LNCAP (cell line): ENCODE measurements at regions not wholly inside any gene's neighbourhood (a gene's known extent, or its start where the extent isn't known, plus 50 kb on each side); places are given as distances from the start of the nearest gene placed in this dataset.

Source experiments
- TF ChIP-seq, protein P1 (sequence below): fragments of 450-650 bp; IDR thresholded peaks from 2 replicates; pipeline ENCODE4 v1.5.1; 2017; ENCODE audit warnings: mild to moderate bottlenecking

DNA sequence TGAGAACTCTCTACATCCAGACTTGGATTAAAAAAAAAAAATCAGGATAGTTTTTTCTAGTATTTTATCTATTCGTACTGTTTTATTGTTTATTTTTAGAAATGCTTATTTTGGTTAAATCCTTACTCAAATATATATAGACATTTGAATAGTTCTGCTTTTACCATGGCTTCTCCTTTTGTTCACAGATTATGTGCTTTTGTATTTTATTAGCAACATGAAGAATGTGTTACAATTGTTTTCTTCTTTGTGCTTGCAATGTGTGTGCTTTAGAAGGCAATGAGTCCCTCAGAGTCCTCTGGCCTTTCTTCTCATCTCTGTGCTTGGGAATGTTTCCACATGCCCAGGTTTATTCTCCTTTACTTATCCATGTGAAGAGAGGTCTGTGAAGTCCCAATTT is 324.0 kb downstream of the KCNRG start:
- TF ChIP-seq, protein P1, sequence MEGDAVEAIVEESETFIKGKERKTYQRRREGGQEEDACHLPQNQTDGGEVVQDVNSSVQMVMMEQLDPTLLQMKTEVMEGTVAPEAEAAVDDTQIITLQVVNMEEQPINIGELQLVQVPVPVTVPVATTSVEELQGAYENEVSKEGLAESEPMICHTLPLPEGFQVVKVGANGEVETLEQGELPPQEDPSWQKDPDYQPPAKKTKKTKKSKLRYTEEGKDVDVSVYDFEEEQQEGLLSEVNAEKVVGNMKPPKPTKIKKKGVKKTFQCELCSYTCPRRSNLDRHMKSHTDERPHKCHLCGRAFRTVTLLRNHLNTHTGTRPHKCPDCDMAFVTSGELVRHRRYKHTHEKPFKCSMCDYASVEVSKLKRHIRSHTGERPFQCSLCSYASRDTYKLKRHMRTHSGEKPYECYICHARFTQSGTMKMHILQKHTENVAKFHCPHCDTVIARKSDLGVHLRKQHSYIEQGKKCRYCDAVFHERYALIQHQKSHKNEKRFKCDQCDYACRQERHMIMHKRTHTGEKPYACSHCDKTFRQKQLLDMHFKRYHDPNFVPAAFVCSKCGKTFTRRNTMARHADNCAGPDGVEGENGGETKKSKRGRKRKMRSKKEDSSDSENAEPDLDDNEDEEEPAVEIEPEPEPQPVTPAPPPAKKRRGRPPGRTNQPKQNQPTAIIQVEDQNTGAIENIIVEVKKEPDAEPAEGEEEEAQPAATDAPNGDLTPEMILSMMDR = no peak

DNA sequence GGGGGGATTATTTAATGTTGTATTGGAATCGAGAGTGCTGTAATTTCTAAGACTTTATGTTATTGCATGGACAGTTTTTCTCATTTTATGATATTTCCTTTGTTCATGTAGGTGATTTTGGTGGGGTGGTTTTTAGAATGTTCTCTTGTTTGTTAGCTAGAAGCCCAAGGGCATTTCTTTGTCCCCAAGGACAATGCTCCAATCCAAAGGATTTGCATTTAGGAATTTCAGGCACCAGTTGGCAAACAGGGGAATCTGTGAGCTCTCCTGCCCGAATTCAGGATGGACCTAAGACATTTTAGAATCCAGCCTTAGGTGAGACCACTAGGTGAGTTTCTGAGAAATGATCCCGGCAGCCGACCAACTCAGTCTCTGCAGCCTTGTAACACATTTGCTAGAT is 324.9 kb downstream of the KCNRG start:
- TF ChIP-seq, protein P1 = no peak

DNA sequence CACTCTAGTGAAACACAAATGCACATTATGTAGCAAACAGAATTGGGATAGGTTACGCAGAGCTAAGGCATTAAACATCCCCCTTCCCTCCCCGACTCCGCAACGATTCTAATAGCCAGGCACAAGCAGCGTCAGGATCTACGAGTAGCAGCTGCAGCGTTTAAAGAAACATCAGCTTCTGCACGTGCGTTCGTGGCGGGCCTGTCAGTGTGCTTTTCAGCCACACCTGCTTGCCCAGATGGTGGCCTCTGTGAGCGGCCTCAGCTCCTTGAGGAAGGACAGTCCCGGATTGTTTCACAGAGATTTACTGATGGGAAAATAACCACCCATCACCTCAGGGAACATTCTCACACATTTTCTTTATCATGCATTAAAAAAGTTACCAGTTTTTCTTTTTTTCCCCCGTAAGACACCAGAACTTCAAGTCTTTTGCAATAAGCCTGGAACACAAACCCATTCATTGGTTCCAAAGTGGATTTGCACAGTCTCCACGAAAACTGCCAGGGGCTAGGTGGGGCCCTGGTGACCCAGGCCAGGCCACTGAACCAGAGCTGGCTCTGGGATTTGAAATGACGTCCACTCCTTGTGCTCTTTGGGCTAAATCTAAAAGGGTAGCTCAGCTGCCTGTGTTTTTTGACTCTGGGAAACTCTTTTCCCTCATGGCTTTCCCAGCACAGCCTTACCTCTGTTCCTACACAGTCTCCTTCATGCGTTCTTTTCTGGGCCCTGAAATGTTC is 325.5 kb downstream of the KCNRG start:
- TF ChIP-seq, protein P1 = no peak

DNA sequence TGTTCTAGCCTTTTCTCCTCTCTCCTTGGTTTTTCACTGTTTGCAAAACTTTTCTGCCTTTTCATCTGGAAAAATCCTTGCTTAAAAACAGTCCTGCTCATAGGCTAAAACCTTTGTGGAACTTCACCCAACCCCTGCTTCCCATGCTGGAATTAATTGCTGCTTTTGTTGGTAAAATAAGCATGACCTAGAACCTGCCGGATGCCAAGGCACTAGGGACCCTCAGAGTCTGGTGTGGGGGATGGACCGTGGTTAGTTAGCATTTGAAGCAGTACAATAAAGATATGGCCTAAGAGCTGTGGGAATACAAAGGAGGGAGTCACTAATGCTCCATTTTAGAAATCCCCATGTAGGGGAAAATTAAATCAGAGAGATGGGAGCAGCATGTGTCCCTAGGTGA is 326.3 kb downstream of the KCNRG start:
- TF ChIP-seq, protein P1 = no peak

DNA sequence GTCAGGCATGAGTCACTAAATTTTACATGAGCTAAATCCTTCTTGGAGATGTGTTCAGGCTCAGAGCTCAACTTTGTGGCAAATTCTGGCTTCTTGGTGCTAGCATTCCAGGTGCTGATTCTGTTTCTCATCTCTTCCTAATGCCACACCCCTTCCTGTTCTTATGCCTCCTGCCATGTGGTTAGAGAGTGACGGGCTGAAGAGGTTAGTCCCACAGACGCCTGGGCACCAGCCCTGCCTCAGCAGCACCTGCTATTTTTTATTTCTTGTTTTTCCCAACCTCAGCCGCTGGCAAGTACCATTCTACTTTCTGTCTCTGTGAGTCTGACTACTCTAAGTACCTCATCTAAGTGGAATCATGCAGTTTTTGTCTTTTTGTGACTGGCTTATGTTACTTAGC is 329.5 kb downstream of the KCNRG start:
- TF ChIP-seq, protein P1 = no peak

DNA sequence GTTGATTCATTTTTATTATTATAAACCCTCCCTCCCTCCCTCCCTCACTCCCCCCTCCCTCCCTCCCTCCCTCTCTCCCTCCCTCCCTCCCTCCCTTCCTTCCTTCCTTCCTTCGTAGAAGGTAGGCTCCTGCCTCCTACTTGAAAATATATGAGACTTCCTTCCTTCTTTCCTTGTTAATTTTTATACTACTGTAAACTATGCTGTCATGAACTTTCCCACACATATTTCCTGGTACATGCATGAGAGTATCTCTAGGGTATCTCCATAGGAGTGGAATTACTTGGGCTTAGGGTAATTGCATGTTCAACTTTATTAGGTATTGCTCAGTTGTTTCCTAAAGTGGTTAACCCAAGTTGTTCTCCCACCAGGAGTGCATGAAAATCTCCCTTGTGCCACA is 330.6 kb downstream of the KCNRG start:
- TF ChIP-seq, protein P1 = no peak

DNA sequence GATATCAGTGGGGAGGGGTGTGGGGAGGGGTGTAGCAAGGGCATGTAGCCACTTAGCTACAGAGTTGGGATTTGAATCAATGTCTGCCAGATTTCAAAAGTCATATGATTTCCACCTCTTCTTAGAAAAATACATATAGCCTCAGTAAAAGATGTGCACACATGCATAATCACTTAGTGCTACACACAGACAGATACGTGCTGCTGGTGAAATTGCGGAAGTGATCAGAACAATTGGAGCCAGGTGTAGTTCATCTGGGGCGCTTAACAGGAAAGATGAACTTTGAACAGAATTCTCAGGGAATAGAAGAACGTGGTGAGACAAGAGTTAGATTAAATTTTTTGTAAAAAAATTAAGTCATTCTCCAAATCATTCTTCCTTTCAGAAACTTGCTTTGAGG is 333.1 kb downstream of the KCNRG start:
- TF ChIP-seq, protein P1 = no peak
